Loucy (cell line): ENCODE measurements at regions not wholly inside any gene's neighbourhood (a gene's known extent, or its start where the extent isn't known, plus 50 kb on each side); places are given as distances from the start of the nearest gene placed in this dataset.
A peak's percentile ranks its signal among the peaks of the same experiment; 100 is the strongest.

Experiments used
- CTCF ChIP-seq: fragments of 200-600 bp; sonication (generic); conservative IDR thresholded peaks from 2 replicates; pipeline ENCODE4 v1.5.1; 2014; ENCODE audit warnings: mild to moderate bottlenecking, antibody characterized with exemption, low read length
- EZH2phosphoT487 ChIP-seq: fragments of 200-600 bp; IDR thresholded peaks from 2 replicates; pipeline ENCODE4 v1.6.1; 2018; ENCODE audit warnings: antibody characterized with exemption, mild to moderate bottlenecking, moderate library complexity, borderline replicate concordance

GRCh38 chr13:79642596-79642995 is 161.6 kb downstream of the NDFIP2 start:
- TF ChIP-seq CTCF (peak; percentile 15), EZH2phosphoT487 (no peak)
